ENCODE measurements at regions not wholly inside any gene's neighbourhood (a gene's known extent, or its start where the extent isn't known, plus 50 kb on each side); places are given as distances from the start of the nearest gene placed in this dataset.

DNA sequence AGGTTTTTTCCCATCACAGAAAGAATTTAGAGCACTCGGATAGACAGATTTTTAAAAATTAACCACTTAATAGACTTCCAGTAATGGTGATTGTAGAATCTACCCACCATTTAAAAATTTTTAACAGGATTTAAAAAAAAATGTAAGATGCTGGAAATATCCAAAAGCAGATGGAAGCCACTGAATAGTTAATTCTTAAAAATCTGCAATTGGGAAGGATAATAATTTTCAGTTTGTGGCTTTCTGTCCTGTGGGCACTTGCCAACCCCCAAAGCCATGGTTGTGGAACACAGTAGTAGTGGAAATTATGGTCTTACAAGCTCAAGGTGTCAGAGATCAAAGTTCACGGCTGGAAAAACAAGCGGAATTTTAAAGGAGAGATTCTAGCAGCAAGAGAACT lies 101.0 kb upstream of the SP4 start:
- Mint-ChIP-seq H3K27ac (no peak overlapping the region), H3K4me3 (no peak overlapping the region), H3K9me3 (peaks cover 2% of the 10 kb centered on the region), H3K4me1 (no peaks in the 10 kb centered on the region), H3K36me3 (ENCODE audit: low read depth) (peaks cover 2% of the 10 kb centered on the region), H3K27me3 (no peaks in the 10 kb centered on the region)
- ATAC-seq (ENCODE audit: low read depth): no peak
- ChIA-PET POLR2A (no interaction called here), CTCF (no interaction called here)
- no peak for DNase-seq
- TF ChIP-seq, protein P1, sequence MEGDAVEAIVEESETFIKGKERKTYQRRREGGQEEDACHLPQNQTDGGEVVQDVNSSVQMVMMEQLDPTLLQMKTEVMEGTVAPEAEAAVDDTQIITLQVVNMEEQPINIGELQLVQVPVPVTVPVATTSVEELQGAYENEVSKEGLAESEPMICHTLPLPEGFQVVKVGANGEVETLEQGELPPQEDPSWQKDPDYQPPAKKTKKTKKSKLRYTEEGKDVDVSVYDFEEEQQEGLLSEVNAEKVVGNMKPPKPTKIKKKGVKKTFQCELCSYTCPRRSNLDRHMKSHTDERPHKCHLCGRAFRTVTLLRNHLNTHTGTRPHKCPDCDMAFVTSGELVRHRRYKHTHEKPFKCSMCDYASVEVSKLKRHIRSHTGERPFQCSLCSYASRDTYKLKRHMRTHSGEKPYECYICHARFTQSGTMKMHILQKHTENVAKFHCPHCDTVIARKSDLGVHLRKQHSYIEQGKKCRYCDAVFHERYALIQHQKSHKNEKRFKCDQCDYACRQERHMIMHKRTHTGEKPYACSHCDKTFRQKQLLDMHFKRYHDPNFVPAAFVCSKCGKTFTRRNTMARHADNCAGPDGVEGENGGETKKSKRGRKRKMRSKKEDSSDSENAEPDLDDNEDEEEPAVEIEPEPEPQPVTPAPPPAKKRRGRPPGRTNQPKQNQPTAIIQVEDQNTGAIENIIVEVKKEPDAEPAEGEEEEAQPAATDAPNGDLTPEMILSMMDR (IDR thresholded peaks at IDR 0.05): no peak
- intact Hi-C loops (cut with micrococcal nuclease): no loop called here

DNA sequence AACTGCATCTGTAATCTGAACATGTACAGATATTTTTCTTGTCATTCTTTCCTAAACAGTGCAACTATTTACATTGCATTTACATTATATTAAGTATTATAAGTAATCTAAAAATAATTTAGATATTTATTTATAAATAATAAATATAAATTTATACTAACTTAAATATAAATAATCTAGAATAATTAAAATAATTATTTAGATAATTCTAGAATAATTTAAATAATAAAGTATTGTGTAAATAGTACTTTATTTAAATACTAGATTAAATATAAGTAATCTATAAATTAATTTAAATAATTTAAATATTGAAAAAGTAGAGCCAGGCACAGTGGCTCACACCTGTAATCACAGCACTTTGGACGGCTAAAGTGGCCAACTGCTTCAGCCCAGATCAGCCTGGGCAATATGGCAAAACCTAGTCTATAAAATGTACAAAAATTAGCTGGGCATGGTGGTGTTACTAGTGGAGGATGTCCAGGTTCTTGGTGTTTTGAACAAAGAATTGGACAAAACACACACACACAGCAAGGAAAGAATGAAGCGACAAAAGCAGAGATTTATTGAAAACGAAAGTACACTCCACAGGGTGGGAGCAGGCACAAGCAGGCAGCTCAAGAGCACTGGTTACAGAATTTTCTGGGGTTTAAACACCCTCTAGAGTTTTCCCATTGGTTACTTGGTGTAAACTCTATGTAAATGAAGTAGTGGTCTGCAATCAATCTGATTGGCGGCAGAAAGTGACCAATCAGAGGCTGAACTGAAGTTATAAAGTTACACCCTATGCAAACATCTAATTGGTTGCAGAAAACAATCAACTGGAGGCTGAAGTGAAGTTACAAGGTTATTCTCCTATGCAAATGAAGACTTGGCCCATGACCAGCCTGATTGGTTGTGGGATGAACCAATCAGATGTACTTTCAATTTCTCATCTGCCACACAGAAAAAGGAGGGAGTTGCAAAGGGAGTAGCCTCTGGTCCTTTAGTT lies 100.2 kb upstream of the SP4 start:
- DNase-seq (no peak), ATAC-seq (ENCODE audit: low read depth) (no peak)
- intact Hi-C loops (cut with micrococcal nuclease): no loop called here
- no peaks in the 10 kb centered on the region for H3K27me3 Mint-ChIP-seq
- ChIA-PET POLR2A (no interaction called here), CTCF (no interaction called here)
- no peaks in the 10 kb centered on the region for H3K4me1 Mint-ChIP-seq
- H3K4me3 Mint-ChIP-seq: no peak overlapping the region
- peaks cover 2% of the 10 kb centered on the region for H3K9me3 Mint-ChIP-seq
- H3K36me3 Mint-ChIP-seq (ENCODE audit: low read depth): peaks cover 2% of the 10 kb centered on the region
- TF ChIP-seq, protein P1 (IDR thresholded peaks at IDR 0.05): no peak
- no peak overlapping the region for H3K27ac Mint-ChIP-seq

DNA sequence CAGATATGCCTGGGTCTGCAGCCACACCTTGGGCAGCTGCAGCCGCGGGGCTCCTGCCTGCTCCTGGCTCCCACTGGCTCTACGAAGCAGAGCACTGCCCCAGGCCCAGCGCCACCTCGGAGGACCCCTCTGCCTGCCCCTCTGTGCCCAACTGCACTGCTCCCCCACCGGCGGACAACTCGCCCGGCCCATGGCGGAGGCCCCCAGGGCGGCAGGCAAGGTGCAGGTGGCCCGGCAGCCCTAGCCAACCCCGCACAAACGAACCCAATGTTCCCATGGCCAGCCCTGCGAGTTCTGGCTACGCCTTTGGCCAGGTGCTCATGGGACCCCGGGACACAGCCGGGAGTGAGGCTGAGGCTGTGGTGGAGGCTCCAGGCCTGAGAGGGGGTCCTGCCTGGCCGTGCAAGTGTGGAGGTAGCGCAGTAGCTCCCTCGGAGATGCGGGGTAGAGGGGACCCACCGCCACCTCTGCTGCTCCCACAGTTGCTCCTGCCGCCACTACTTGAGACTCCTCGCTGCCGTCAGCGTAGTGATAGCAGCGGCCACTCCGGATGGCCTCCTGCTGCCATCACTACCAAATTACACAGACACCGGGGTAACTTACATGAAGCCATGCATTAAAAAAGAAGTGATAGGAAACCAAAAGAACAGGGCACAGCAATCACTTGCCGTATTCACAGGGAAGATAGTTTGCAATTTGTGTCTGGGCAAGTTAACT lies 97.3 kb upstream of the SP4 start:
- Mint-ChIP-seq H3K9me3 (peaks cover 2% of the 10 kb centered on the region), H3K4me3 (no peak overlapping the region), H3K27me3 (no peaks in the 10 kb centered on the region), H3K36me3 (ENCODE audit: low read depth) (peaks cover 2% of the 10 kb centered on the region), H3K27ac (no peak overlapping the region), H3K4me1 (no peaks in the 10 kb centered on the region)
- CTCF ChIA-PET: no interaction called here
- ATAC-seq (ENCODE audit: low read depth) (no peak), DNase-seq (no peak)
- intact Hi-C loops (cut with micrococcal nuclease): no loop called here
- TF ChIP-seq, protein P1 (IDR thresholded peaks at IDR 0.05): no peak
- POLR2A ChIA-PET: no interaction called here

DNA sequence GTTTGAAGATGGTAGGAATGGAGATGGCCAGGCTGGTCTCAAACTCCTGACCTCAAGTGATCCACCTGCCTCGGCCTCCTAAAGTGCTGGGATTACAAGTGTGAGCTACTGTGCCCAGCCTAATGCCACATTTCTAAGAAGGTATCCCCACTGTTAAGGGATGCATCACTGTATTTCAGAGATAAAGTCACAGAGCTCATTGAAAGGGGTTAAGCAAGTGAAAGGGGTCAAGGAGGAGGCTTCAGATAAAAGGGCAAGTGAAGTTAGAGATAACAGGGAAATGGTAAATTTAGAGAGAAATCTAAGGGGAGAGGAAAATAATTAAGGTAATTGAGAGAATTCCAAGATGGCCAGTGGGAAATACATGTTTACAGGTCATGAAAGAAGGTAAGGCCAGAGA lies 93.0 kb upstream of the SP4 start:
- POLR2A ChIA-PET: no interaction called here
- intact Hi-C loops (cut with micrococcal nuclease): no loop called here
- Mint-ChIP-seq H3K9me3 (no peaks in the 10 kb centered on the region), H3K27me3 (no peaks in the 10 kb centered on the region), H3K4me1 (peaks cover 3% of the 10 kb centered on the region), H3K4me3 (no peak overlapping the region), H3K27ac (no peak overlapping the region), H3K36me3 (ENCODE audit: low read depth) (no peaks in the 10 kb centered on the region)
- ATAC-seq (ENCODE audit: low read depth) (no peak), DNase-seq (no peak)
- CTCF ChIA-PET: no interaction called here
- TF ChIP-seq, protein P1 (IDR thresholded peaks at IDR 0.05): no peak

DNA sequence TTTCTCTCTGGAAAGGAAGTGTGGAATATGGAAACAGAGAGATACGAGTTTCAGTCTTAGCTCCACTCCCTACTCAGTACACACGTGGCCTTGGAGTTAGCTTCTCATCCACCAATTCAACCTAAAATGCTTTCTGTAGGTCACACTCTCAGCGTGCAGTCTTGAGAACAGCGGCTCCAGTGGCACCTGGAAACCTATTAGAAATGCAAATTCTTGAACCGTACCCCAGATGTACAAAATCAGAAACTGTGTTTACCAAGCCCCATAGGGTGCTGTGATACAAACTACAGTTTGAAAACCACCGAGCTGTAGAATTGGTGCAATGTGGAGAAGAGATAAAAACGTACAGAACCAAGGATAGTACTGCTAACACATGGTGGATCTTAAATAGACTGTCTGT lies 91.1 kb upstream of the SP4 start:
- intact Hi-C loops (cut with micrococcal nuclease): no loop called here
- Mint-ChIP-seq H3K4me3 (no peak overlapping the region), H3K27me3 (no peaks in the 10 kb centered on the region), H3K36me3 (ENCODE audit: low read depth) (no peaks in the 10 kb centered on the region), H3K9me3 (no peaks in the 10 kb centered on the region), H3K4me1 (peaks cover 3% of the 10 kb centered on the region), H3K27ac (no peak overlapping the region)
- ChIA-PET CTCF (no interaction called here), POLR2A (interaction anchor here (1.2 kb wide), 1 partner anchor 91 kb away, joined by 3 read pairs; the partner anchor contains the start of gene SP4)
- DNase-seq (no peak), ATAC-seq (ENCODE audit: low read depth) (no peak)
- TF ChIP-seq, protein P1 (IDR thresholded peaks at IDR 0.05): no peak

Measured in activated B cell treated with CpG ODN at 0.5 μM for 24 hours (primary cell).